NCI-H2196 treated with DMSO at 0.1 percent for 48 hours (cell line): ENCODE measurements at regions not wholly inside any gene's neighbourhood (a gene's known extent, or its start where the extent isn't known, plus 50 kb on each side); places are given as distances from the start of the nearest gene placed in this dataset.
"Not testable (repeated sequence)": the region's sequence is repeated elsewhere in the genome, so short reads cannot be mapped to it uniquely, and the experiment has no call there.

Experiments used
- DNase-seq: peaks from one replicate; lab custom pipeline; 2025; ENCODE audit not compliant: unreplicated experiment; lab: John Stamatoyannopoulos, UW

DNA sequence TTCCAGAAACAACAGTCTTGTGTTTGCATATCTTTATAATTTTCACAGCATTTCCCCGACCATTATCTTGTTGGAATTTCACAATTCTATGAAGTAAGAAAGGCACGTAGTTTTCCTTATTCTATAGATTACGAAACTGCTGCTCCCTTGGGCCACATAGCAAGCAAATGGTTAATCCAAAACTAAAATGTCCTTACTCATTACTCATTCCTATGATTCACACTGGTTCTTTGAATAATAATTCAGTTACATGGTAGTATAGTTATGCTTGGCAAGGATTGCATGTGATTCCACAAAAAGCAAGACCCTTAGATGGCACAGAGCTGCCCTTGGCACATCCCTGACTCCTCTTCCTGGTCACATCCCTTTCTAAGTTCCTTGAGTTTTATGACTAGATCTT lies 51.2 kb downstream of the OR13H1 start:
- no peak for DNase-seq

DNA sequence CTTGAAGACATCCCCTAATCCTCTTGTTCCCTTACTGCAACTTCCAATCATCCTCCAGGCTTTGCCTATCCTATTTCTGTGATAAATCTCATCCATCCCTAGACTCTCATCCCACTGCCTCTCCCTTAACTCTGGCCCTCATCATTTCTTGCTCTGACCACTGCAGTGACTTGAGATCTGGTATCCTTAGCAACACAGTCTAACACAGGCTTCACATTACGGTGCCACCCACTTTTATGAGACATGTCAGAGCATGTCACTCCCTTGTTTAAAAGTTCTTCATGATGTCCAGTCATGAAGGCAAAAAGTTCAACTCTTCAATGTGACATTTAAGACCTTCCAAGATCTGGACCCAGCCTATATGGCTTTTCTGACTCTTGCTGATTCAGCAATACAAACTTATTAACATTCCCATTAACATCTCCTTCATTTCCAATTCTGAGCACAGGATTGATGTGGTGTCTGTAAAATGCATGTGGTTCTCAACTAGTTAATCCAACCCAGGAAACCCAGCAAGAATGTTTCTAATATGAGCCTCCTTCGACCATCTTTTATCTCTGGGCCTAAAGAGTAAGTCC lies 64.0 kb downstream of the OR13H1 start:
- no peak for DNase-seq

DNA sequence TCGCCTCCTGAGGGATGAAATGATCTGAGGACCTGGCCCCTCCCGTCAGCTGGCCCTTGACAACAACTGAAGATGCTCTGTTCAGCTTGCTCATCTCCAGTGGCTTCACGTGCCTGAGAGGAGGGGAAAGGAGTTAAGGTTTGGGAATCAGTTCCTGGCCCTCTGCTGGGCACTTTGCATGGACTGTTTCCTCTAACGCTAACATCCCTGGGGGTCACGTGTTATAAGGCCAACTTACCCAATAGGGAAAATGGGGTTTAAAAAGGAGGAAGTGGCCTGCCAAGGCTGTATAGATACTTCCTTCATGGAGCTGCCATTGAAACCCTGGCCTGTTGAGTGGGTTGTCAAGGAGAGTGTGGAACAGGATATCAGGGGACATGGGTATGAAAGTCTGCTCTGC lies 65.6 kb downstream of the OR13H1 start:
- no peak for DNase-seq

GRCh38 chrX:131613260-131613659 lies 69.4 kb downstream of the OR13H1 start:
- no peak for DNase-seq

DNA sequence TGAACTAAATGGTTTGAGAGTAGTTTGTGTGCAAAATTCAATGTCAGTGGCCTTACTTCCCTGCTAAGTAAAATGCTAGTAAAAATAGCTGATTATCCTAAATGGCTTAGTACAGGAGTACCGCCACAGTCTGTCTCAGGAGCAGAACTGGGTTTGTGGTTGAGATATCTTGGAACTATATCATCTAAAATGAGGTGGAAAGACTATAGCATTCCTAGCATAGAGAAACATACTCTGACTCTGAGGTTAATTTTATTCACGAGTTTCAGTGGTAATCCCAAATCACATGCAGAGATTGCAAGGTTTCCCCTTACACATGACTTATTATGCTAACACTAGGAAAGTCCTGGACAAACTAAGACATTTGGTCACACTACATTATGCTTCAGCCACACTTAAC lies 70.4 kb downstream of the OR13H1 start:
- no peak for DNase-seq

- DNase-seq, result no peak
These were observed 73.3 kb downstream of the OR13H1 start for GRCh38 chrX:131617182-131617581.

DNA sequence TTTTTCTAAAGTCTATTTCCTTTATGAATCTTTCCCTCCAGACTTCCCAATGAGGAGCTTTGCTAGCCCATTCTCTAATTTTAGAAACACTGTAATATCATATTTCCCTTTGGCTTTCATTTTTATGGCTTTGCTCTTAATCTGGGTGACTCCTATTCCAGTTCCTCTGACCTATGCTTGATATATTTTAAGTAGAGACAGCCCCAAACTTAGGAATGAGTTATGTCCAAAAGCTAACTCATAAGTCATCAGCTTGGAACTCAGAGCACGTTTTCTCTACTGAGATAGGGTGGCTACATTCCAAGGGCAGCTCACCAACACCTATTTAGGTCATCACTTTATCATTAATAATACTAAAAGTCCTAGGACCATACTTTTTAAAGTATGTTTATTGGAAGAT lies 77.8 kb downstream of the OR13H1 start:
- no peak for DNase-seq

DNA sequence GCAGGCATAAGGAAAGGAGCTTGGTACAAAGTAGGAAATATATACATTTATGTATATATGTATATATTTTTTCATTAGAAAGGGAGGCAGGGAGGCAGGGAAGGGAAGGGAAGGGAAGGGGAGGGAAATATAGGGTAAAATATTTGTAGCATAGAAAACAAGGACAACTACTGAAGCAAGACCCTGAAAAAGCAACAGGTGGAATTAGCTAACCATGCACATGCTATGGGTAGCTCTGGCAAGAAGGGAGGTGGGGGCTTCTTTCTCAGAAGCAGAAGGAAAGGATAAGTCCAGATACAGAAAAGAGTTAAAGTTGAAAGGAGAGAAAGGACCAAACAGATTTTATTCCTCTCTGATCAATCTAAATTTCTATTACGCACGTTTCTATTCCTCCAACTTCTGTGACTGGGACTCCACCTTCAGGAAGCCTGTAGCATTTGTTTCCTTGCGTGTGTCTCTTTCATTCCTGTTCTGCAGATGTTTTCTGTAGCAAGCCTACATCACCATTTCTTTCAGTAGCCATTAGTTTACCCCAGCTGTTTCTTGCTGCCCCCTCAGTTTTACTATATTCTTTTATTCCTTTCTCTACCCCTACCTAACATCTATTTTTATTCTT lies 82.9 kb downstream of the OR13H1 start:
- DNase-seq, result no peak

GRCh38 chrX:131630534-131630933 lies 86.7 kb downstream of the OR13H1 start:
- DNase-seq, result no peak

GRCh38 chrX:131633285-131633917 lies 89.5 kb downstream of the OR13H1 start:
- peak; percentile 4 for DNase-seq

- no peak for DNase-seq
These were observed 91.0 kb downstream of the OR13H1 start for GRCh38 chrX:131634900-131635299.

DNA sequence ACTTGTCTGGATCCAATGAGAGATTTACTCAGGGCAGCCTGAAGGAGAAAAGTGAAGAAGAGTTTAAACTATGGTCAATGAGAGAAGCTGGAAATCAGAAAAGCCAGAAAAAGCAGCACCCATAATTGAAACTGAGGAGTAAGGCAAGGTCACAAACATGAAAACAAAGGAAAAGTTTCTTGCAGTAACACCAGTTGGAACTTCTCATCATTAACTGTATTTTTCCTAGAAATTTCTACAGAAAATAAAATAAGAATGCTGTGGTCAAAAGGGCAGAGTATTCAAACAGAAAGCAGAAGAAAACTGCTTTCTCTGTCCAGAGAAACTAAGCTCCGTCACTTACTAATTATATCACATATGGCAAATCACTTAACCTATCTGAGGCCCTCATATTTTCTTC lies 102.2 kb downstream of the OR13H1 start:
- DNase-seq, result no peak

- DNase-seq, result no peak
These were observed 105.9 kb downstream of the OR13H1 start for GRCh38 chrX:131649741-131650140.

GRCh38 chrX:131650637-131651410 lies 107.0 kb downstream of the OR13H1 start:
- no peak for DNase-seq

DNA sequence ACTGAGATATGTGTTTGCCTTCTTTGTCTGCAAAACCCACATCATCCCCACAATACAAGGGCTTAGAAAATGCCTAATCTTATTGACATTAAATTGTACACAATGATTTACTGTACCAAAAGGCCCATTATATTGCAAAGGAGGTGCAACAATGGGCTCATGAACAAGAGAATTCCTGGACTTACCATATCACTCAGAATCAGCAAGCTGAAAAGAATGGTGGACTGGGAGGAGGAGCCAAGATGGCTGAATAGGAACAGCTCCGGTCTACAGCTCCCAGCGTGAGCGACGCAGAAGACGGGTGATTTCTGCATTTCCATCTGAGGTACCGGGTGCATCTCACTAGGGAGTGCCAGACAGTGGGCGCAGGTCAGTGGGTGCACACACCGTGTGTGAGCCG lies 119.9 kb downstream of the OR13H1 start:
- not testable (repeated sequence) for DNase-seq

GRCh38 chrX:131671735-131672134 lies 127.9 kb downstream of the OR13H1 start:
- DNase-seq, result no peak

GRCh38 chrX:131675596-131676194 lies 131.8 kb downstream of the OR13H1 start:
- no peak for DNase-seq

GRCh38 chrX:131677655-131678628 lies 134.1 kb downstream of the OR13H1 start:
- no peak for DNase-seq

DNA sequence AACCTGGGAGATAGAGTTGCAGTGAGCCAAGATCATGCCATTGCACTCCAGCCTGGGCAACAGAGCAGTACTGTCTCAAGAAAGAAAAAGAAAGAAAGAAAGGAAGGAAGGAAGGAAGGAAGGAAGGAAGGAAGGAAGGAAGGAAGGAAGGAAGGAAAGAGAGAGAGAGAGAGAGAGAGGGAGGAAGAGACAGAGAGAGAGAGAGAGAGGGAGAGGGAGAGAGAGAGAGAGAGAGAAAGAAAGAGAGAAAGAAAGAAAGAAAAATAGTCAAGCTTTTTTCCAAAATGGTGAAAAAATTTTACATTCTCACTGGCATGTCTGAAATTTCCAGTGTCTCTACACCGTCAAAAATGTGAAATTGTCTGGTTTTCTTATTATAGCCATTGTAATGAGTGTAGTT lies 138.9 kb downstream of the OR13H1 start:
- DNase-seq, result not testable (repeated sequence)

GRCh38 chrX:131693359-131693758 lies 149.5 kb downstream of the OR13H1 start:
- DNase-seq, result no peak
